ENCODE measurements at regions not wholly inside any gene's neighbourhood (a gene's known extent, or its start where the extent isn't known, plus 50 kb on each side); places are given as distances from the start of the nearest gene placed in this dataset.
"Not testable (repeated sequence)": the region's sequence is repeated elsewhere in the genome, so short reads cannot be mapped to it uniquely, and the experiment has no call there.

GRCh38 chr4:72884225-72884624 lies 185.3 kb downstream of the COX18 start:
- not testable (repeated sequence) for DNase-seq (ENCODE audit: low read depth in 2 of 2)

- no peak for DNase-seq (ENCODE audit: low read depth in 2 of 2)
Observed at GRCh38 chr4:72876946-72877345, 192.6 kb downstream of the COX18 start.

- DNase-seq (ENCODE audit: low read depth in 2 of 2), result no peak
Observed at GRCh38 chr4:72875545-72875944, 194.0 kb downstream of the COX18 start.

- no peak for DNase-seq (ENCODE audit: low read depth in 2 of 2)
Observed at GRCh38 chr4:72875138-72875537, 194.4 kb downstream of the COX18 start.

GRCh38 chr4:72864898-72865297 lies 204.6 kb downstream of the COX18 start:
- DNase-seq (ENCODE audit: low read depth in 2 of 2), result no peak

GRCh38 chr4:72864277-72864676 lies 205.2 kb downstream of the COX18 start:
- not testable (repeated sequence) for DNase-seq (ENCODE audit: low read depth in 2 of 2)

GRCh38 chr4:72860766-72861165 lies 208.8 kb downstream of the COX18 start:
- DNase-seq (ENCODE audit: low read depth in 2 of 2), result no peak

GRCh38 chr4:72858328-72858727 lies 211.2 kb downstream of the COX18 start:
- DNase-seq (ENCODE audit: low read depth in 2 of 2), result no peak

- no peak for DNase-seq (ENCODE audit: low read depth in 2 of 2)
Observed at GRCh38 chr4:72857787-72858186, 211.7 kb downstream of the COX18 start.

GRCh38 chr4:72857216-72857615 lies 212.3 kb downstream of the COX18 start:
- no peak for DNase-seq (ENCODE audit: low read depth in 2 of 2)

GRCh38 chr4:72846280-72847111 lies 223.0 kb downstream of the COX18 start:
- DNase-seq (ENCODE audit: low read depth in 2 of 2), result no peak

GRCh38 chr4:72843466-72843865 lies 226.1 kb downstream of the COX18 start:
- no peak for DNase-seq (ENCODE audit: low read depth in 2 of 2)

- no peak for DNase-seq (ENCODE audit: low read depth in 2 of 2)
Observed at GRCh38 chr4:72842323-72842722, 227.2 kb downstream of the COX18 start.

- DNase-seq (ENCODE audit: low read depth in 2 of 2), result not testable (repeated sequence)
Observed at GRCh38 chr4:72840166-72840565, 229.3 kb downstream of the COX18 start.

- no peak for DNase-seq (ENCODE audit: low read depth in 2 of 2)
Observed at GRCh38 chr4:72828864-72829263, 240.7 kb downstream of the COX18 start.

GRCh38 chr4:72827968-72828367 lies 241.5 kb downstream of the COX18 start:
- no peak for DNase-seq (ENCODE audit: low read depth in 2 of 2)

- DNase-seq (ENCODE audit: low read depth in 2 of 2), result no peak
Observed at GRCh38 chr4:72820107-72820506, 249.4 kb downstream of the COX18 start.

GRCh38 chr4:72817012-72817411 lies 248.0 kb upstream of the ADAMTS3 start:
- DNase-seq (ENCODE audit: low read depth in 2 of 2), result peak in 1 of 2 donors; percentile 0

- no peak for DNase-seq (ENCODE audit: low read depth in 2 of 2)
Observed at GRCh38 chr4:72814241-72814640, 245.2 kb upstream of the ADAMTS3 start.

GRCh38 chr4:72809208-72809607 lies 240.2 kb upstream of the ADAMTS3 start:
- DNase-seq (ENCODE audit: low read depth in 2 of 2), result no peak

GRCh38 chr4:72805284-72805683 lies 236.3 kb upstream of the ADAMTS3 start:
- no peak for DNase-seq (ENCODE audit: low read depth in 2 of 2)

- no peak for DNase-seq (ENCODE audit: low read depth in 2 of 2)
Observed at GRCh38 chr4:72797486-72797885, 228.5 kb upstream of the ADAMTS3 start.

GRCh38 chr4:72791054-72791453 lies 222.0 kb upstream of the ADAMTS3 start:
- no peak for DNase-seq (ENCODE audit: low read depth in 2 of 2)
